Testis (tissue), 2 donors: ENCODE measurements at regions not wholly inside any gene's neighbourhood (a gene's known extent, or its start where the extent isn't known, plus 50 kb on each side); places are given as distances from the start of the nearest gene placed in this dataset.

ENCODE experiments used
- CTCF ChIP-seq, 3 experiments: fragments of 450-650 bp in 2 of 3; fragments of 200-600 bp in 1 of 3; sonication (generic) in 1 of 3; IDR thresholded peaks; one replicate each; pipeline ENCODE4 v1.5.1; 2016 to 2019; ENCODE audit warnings: antibody characterized with exemption in 3 of 3, mild to moderate bottlenecking in 2 of 3, moderate library complexity in 1 of 3
- POLR2A ChIP-seq: fragments of 450-650 bp; IDR thresholded peaks from one replicate; pipeline ENCODE4 v1.6.1; 2017; ENCODE audit warnings: antibody characterized with exemption, mild to moderate bottlenecking, moderate library complexity

GRCh38 chr2:2840681-2841300 is 509.7 kb upstream of the MYT1L start:
- TF ChIP-seq CTCF (IDR thresholded peaks at IDR 0.05) (no peak), POLR2A (no peak)
